ENCODE measurements at regions not wholly inside any gene's neighbourhood (a gene's known extent, or its start where the extent isn't known, plus 50 kb on each side); places are given as distances from the start of the nearest gene placed in this dataset.

DNA sequence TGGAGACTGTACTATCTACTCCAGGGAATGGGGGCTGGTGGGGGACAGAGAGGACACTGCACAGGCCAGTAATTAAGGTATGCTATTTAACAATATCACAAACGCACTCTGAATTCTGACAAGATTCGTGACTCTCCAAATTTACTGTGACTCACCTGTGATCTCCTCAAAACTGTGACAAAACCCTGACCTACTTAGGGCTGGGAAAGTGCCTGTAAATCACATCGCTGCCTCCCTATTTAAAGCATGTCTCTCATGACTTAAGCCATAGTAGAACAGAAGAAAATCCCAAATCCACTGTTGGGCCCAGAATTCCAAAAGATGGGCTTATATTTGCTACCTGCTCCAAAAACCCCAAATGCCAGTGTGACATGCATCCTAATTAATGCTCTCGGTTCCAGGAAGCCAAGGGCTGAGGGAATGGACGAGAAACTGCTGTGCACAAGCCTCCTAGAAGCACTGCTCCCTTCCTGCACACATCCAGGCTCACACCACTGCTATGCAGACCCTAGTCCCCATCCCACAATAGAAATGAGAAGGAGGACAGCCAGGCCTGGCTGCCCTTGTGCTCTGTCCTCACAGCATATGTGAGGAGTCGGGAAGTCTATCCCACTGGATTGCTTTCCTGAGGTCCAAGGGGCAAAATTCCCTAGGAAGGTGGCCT lies 187.7 kb upstream of the CHRNA7 start:
- DNase-seq: no peak

DNA sequence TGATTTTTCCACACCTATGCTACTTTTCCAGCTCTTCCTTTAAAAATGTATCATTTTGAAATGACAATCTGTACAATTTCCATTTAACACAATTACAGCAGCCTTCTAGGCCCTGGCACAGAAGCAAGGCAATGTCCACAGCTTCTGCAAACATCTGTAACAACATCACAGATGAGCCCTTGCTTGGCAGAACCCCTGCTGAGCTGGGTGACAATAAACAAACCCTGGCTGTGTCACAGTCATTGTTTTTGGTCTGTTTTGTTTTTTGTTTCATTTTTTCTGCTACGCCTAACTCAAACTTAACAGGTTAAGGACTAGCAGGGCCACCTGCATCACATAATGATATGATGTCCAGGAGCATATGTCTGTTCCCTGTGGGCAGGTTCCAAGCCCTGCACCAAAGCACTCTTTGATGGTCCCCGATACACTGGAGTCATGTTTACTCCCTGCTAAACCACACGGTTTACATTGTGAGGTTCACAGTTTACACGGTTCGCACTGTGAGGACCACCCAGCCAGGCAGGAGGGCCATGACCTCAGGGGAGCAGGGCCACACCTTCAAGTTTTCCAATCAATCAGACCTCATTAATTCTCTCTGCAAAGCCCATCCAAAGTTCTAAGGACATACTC lies 186.8 kb upstream of the CHRNA7 start:
- DNase-seq: no peak

- no peak for DNase-seq
Observed at GRCh38 chr15:31845791-31846190, 184.5 kb upstream of the CHRNA7 start.

- no peak for DNase-seq
Observed at GRCh38 chr15:31847961-31848360, 182.4 kb upstream of the CHRNA7 start.

GRCh38 chr15:31848621-31849020 lies 181.7 kb upstream of the CHRNA7 start:
- DNase-seq: no peak

DNA sequence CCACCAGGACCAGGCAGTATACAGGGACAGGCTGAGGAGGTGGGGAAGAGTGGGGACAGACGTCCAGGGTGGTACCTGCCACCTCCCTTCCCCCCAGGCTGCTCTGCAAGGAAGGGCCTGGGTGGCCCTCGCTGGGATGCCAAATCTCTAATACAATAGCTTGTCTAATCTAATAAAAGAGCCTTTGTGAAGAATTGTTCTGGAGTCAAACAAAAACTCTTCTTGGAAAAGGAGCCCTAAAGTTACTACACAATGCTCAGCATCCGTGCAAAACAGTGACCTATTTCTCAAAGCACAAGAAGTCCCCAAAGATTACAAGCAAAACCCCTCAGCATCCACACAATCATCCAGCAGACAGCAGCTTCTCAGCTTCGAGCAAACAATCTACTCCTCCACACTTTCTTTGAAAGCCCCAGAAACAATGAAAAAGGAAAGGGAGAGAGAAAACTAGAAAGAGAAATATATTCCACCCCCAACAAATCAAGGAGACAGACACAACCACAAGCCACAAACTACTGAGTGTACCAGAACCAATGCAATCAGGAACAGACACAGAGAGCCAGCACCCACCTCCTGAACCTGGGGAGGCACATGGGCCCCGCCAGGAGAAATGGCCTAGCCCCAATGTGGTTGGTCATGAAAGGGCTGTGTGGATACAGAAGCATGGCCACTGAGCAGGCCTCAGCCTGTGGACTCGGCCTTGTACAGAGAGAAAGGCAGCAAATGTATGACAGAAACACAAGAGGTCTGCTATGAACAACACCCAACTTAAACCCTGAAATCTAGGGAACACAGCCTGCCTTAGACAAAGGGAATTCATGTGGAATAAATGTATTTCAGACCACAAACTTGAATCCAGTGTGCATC lies 177.1 kb upstream of the CHRNA7 start:
- no peak for DNase-seq

DNA sequence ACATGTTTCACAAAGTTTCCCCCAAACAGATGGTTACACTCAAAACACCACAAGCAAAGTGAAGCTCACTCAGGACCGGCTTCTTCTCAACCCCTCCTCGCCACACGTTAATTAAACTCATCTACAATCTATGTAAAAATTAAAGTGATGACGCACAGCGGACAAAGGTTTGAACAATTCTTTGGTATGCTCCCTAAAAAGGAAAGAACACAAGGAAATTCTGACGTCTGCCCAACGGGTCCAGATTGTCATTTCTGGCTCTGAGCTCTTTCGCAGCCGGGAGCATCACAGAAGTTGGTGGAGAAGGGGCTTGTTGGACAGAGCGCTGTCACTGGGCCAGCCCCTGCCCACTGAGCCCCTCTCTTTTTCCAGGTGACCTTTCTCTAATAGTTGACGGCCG lies 173.7 kb upstream of the CHRNA7 start:
- DNase-seq: no peak

DNA sequence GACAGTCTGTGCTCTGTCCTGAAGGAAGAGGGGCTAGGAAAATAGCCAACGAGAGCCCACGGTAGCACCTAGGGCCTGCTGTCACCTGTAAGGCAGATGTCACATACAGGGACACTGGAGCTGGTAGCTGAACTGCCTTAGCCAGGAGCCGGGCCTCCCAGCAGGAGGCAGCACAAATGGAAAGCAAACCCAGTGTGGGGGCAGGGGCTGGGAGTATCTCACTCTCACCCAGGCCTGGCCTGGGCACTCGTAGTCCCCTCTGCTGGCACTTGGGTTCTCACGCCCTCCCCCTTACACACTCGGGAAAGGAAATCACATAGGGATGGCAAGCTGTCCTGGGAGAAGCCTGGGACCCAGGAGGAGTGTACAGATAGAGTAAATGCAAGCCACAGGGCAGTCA lies 173.1 kb upstream of the CHRNA7 start:
- no peak for DNase-seq

DNA sequence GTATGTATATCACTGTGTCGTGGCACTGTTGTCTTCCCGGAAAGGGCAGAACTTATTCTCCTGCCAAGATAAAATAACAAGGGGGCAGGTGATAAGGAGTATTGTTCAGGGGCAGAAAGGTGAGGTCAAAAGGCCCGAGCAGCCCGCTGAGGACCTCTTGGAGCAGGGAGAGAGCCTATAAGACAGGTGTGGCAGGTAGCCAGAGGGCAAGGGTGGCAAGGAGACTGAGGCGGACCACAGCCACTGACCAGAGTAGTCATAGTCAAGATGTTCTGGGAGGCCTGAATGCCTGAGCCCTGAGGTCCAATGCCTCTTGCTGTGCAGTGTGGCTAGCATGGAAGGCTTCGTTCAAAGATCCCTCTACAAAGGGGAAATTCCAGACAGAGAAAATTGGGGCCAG lies 172.3 kb upstream of the CHRNA7 start:
- DNase-seq: no peak

DNA sequence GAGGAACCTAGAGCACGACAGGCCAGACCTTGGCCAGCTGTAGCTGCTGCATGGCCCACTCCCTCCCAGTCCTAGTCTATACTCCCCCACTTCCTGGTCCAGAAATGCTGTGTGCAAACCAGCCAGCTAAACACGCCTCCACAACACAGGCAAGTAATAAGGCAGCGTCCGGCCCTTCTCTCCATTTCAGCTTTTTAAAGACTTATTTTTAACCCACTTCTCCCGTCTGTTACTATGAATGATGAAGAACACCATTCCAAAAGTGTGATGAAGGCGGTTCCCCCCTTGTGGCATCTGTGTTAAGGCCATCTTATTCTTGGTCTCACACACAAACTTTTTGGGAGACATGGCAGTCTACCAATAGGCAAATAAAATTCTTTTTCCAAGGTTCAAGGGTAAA lies 164.1 kb upstream of the CHRNA7 start:
- DNase-seq: no peak

- peak; percentile 45 for DNase-seq
Observed at GRCh38 chr15:31867536-31868442, 162.5 kb upstream of the CHRNA7 start.

DNA sequence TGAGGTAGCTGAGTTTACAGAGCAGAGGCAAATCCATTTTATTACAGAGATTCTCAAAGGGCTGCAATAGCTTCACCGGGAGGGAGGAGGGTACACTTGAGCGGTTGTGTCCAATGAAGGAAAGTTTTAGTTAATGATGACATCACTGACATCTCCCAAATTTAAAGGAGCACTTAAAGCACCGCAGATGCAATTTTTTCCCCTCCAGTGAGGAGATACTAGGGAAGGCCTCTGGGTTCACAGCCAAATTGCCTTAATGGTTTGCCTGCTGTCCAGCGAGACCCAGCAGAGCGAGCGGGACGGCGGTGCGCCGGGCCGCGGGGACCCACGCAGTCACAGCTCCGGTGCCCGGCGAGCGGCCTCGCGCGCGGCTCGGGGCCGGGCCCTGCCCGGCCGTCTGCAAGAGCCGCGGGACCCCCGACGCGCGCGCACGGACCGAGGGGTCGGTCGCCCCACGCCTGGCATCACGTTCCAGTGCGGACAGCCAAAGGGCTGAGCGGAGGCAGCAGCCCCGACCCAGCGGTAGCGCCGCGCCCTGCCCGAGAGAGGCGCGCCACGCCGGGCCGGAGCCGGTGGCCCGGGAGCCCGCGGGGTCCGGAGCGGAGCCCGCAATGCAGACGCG lies 160.5 kb upstream of the CHRNA7 start:
- no peak for DNase-seq

DNA sequence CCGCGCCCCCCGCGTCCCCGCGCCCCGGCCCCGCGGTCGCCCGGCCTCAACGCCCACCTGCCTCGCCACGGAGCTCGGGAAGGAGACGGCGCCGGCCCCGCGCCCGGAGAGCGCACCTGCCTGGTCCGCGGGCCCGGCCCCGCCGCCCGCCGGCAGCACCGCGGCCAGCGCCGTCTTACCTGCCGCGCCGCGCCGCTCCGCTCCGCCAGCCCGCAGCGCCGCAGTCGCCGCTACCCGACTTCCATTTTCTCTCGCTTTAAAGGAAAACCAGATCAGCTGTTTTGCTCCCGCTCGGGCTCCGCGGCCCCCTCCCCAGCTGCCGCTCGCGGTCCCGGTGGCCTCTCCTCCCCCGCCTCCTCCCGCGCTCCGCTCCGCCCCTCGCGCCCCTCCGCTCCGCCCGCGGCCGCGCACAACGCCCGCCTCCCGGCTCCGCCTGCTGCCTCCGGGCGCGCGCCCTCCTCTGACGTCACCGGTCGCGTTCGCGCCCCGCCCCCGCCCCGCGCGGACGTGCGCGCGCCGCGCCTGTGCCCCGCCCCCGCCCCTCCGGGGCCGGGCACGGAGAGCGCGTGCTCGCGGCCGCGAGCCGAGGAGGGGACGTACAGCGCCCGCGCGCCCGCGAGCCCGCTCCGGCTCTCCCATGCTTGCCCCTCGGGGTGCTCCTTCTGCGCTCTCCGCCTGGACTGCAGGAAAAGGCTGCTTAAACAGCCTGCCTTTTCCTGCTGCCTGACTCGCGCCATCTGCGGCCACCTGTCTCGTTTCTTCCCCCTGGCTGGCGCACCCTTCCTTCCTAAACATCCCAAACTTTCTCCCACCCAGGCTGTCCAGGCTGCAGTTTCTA lies 159.8 kb upstream of the CHRNA7 start, which contains the start of gene OTUD7A:
Gene OTUD7A, minus strand, starts transcription at position 346 of the 838 bp plus-strand sequence.
- peak; percentile 76 for DNase-seq

DNA sequence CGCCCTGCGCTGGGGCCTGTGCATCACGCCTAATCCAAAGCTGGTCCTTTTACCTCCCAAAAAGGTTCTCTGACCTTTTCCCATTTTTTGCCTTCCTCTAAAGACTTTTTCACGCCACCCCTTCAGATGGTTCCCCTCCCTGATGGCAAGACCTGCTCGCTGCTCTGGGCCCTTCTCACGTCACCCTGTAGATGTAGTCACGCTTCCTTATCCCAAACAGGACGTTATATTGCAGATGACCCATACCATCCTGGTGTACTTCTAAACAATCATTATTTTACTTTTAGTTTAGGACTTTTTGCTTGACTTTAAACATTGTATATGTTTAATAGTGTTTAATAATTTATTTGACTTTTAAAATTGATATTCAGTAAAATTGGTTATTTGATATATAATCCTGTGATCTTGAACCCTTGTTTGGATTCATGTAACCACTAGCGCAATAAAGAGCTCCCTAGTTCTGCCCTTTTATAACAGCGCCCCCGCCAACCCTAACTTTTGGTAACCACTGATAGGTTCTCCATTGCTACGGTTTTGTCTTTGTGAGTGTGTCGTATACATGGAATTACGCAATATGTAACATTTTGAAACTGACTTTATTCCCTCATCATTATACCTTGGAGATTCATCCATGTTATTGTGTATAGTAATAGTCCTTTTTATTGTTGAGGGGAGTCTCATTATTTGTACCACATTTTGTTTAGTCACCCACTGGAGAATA lies 159.0 kb upstream of the CHRNA7 start:
- DNase-seq: no peak

GRCh38 chr15:31871887-31872281 lies 158.4 kb upstream of the CHRNA7 start:
- DNase-seq: no peak

- no peak for DNase-seq
Observed at GRCh38 chr15:31887246-31887645, 143.1 kb upstream of the CHRNA7 start.

GRCh38 chr15:31892513-31892912 lies 137.8 kb upstream of the CHRNA7 start:
- DNase-seq: no peak

GRCh38 chr15:31893780-31894179 lies 136.5 kb upstream of the CHRNA7 start:
- no peak for DNase-seq

DNA sequence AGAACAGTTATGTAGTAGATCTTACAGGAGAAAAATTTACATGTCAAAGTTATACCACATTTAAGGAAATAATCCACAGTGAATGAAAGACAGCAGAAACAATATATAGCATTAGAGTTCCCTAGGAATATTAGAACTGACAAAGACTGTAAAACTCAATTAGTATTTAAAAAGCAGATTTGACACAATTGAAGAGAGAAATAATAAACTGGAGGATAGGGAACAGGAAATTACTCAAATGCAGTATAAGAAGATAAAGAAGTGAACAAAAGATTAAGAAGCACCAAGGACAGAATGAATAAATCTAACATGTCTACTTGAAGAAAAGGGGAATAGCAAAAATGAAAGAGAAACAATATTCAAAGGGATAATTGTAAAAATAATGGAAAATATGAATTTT lies 132.6 kb upstream of the CHRNA7 start:
- no peak for DNase-seq

- DNase-seq: no peak
Observed at GRCh38 chr15:31901501-31901900, 128.8 kb upstream of the CHRNA7 start.

DNA sequence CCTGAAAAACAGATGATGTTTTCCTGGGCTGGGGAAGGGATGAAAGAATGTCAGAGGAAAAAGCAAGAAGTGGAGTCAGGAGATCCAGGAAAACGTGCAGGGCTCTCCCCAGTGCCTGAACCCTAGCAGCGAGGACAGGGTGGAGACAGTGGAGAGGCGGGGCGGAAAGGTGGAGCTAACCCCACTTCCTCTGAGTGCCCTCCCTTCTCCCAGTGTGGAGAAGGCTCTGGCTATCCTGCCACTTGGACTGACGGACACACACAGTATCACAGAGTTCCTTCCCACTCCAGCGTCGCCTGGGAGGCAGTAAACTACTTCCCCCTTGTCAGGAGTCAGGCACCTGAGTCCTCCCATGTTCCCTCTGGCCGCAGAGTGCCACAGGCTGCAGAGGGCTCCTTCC lies 125.3 kb upstream of the CHRNA7 start:
- no peak for DNase-seq

Data from RPMI8226 (cell line).